Amniotic stem cell (primary cell): ENCODE measurements at regions not wholly inside any gene's neighbourhood (a gene's known extent, or its start where the extent isn't known, plus 50 kb on each side); places are given as distances from the start of the nearest gene placed in this dataset.
"Not testable (repeated sequence)": the region's sequence is repeated elsewhere in the genome, so short reads cannot be mapped to it uniquely, and the experiment has no call there.

Experiments
- DNase-seq: peaks from one replicate; lab custom pipeline; 2025; lab: John Stamatoyannopoulos, UW

DNA sequence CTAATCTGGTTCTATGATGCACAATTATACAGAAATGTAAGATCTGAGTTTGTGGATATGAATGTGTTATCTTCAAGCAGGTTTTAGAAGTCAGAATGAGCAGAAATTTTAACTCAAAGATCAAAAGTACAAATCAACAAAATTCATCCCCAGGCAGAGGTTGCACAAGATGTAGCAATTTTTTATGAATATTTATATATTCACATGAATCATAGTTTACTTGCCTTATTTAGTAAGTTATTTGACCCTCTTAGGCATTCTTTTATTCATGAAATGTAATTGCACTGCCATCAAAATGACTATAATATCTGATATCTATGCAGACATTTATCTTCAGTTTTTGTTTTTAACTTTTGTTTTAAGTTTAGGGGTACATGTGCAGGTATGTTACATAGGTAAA is 103.1 kb upstream of the DAZL start:
- no peak for DNase-seq

- not testable (repeated sequence) for DNase-seq
These were observed 106.5 kb upstream of the DAZL start for GRCh38 chr3:16711691-16712090.

DNA sequence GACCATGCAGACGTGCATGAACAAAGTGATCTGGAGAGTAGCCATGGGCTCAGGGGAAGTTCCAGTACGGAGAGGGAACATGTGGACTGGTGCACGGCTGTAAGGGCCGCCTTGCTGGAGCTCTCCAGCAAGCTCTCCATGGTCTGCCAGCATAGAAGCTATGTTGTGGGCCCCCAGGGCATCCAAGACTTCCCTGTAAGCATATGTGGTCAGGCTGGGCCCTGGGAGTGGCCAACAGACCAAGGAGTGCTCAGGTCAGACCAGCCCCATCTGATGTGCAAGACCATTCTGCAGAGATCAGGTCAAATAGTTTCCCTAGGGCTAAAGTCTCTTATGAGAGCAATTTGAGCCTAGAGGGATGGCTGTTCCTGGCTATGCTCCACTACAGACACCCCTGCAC is 110.1 kb upstream of the DAZL start:
- DNase-seq = no peak

DNA sequence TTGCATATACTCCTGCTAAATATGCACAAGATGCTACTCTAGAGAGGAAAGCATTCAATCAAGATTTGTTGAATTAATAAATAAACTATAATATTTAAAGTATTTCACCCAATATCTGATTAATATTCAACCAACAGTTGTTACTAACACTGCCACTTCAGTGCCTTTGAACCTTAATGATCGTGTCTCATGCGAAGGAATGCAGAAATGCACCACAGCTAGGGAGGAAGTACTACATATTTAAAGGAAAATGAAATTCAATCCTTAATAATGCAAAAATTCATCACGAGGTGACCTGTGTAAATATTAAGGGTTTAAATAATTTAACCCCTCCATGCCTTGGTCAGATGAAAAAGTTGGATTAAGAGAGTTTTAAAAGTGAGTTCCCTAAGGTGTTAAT is 114.2 kb upstream of the DAZL start:
- DNase-seq = no peak

DNA sequence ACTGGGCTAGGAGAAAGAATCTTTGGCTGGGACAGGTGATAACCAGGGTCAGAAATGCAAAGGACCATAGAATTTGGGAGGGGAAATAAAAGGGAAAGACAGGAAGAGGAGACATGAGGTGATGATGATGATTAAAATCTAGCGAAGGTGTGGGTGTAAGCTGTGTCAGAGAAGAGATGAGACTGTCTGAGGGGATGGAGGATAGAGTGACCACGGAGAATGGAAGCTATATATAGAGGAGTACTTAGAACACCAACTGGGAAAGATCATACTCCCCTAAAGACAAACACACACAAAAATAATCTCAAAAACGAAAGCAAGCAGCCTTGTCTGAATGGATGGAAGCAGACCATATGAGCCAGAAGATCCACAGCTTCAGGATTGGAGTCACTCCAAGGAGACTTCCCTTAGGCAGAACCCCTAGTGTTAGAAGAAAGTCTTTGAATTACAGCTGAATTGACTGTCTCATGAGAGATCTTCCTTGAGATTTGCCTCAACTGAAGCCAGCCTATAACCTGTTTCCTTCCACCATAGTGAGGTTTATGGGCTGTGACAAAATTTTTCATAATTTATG is 115.2 kb upstream of the DAZL start:
- no peak for DNase-seq

- no peak for DNase-seq
These were observed 116.3 kb upstream of the DAZL start for GRCh38 chr3:16721494-16721893.

DNA sequence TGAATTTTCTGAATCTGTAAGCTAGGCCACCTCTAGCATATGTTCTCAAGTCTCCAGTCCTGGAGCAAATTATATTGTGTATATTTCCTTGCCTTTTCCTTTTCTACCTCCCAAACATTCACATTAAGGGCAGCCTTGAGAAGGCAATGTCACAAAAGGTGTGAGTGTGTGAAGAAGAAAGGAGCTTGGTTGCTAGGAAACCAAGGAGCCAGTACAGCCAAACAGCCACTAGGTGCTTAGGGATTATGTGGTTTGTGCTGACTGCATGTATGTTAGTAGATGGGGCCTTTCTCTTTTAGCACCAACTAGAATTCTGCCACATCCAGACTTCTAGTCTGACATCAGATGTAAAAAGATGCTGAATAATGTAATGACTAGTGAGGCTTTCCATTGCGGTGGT is 118.8 kb upstream of the DAZL start:
- DNase-seq = no peak

GRCh38 chr3:16724487-16724886 is 119.3 kb upstream of the DAZL start:
- DNase-seq = no peak

- DNase-seq = no peak
These were observed 120.7 kb upstream of the DAZL start for GRCh38 chr3:16725972-16726371.

DNA sequence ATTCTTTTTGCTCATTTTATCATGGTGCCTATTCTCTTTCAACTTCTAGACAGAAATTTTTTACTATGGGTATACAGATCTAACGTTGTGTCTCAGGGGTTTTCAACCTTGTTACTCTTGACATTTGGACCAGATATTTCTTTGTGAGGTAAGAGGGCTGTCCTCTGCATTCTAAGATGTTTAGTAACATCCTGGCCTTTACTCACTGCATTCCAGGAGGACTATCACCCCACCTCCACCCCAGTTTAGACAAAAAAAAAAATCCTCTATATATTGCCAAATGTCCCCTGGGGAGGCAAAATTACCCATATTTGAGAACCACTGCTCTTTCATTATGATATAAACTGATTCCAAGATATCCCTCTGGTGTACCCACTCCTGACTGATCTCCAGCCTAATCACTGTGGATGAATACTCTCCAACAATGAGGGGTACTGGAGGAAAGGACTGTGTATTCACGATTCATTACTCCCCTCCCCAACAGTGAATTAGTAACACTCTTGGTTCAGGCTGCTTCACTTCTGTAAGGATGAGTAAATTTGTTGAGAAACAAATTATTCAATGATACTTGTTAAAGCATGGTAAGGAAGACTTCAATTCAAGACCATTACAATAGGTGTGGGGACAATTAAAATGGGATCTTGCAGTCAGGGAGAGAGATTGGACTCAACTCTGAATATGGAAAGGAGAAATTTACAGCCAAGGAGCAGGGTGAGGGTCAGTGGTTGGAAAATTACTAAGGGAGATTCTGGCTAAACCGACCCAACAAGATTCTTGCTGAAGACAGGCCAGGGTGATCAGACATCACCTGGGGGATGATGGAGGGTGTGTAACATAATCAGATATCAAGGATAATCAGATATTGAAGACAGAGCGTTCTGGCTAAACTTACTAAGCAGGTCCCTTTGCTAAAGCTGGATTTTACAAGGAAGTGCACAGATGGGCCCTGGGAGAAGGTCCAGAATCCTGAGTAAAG is 123.8 kb upstream of the DAZL start:
- DNase-seq = no peak

GRCh38 chr3:16738451-16738850 is 133.2 kb upstream of the DAZL start:
- DNase-seq = no peak

- peak; percentile 18 for DNase-seq
These were observed 134.4 kb upstream of the DAZL start for GRCh38 chr3:16739541-16740105.

DNA sequence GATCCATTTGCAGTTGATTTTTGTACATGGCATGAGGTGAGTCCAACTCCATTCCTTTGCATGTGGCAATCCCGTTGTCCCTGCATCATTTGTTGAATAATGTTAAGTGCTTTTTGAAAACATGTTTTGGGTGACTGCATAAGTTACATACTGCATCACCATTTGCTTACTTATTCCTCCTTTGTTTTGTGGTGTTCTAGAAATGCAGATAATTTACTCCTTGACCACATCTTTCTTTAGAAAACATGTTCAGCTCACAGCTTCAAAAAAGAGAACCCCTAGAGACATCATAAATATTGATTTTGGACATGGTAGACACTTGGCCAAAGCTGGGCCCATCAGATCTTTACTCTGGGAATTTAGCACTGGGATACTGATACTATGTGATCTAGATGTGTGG is 135.3 kb upstream of the DAZL start:
- DNase-seq = no peak

DNA sequence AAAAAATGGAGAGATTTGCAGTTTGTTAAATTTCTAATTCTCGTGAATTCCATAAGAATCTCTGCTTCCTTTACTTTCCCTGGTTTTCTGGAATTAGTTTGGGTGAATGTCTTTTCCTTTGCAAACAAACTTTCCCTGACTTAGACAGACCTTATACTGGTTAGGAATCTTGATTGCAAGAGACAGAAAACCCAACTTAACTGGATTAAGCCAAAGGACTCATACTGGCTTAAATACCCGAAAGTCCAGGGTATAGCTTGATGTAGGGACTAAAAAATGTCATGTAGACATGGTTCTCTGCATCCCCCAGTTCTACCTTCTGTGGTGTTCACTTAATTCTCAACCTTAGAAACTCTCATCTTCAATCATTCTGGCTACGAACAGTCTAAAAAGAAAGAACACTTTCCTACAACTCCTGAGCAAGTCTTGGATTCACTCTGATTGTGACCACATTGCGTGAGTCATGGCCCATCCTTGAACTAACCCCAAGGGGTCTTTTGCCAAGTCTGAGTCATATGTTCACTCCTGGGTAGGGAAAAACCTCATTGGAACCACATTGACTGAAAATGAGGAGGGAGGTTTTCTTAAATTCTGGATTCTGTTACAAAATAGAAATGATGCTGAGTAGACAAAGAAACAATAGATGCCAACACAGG is 136.0 kb upstream of the DAZL start:
- no peak for DNase-seq

GRCh38 chr3:16741890-16742289 is 136.7 kb upstream of the DAZL start:
- no peak for DNase-seq

DNA sequence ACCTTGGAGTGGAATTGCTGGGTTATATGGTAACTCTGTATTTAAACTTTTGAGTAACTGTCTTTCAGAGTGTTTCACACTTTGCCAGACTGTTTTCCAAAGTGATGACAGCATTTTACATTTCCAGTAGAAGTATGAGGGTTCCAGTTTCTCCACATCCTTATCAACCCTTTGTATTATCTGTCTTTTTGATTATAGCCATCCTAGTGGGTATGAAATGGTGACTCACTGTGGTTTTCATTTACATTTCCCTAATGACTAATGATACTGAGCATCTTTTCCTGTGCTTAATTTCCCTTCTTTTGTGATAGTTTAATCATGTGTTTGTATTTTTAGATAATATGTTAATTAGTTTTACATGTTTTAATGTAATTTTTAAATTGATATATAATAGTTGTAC is 138.1 kb upstream of the DAZL start:
- no peak for DNase-seq

GRCh38 chr3:16759227-16759903 is 125.4 kb upstream of the PLCL2 start:
- no peak for DNase-seq

- DNase-seq = peak; percentile 37
These were observed 123.2 kb upstream of the PLCL2 start for GRCh38 chr3:16761571-16761970.

DNA sequence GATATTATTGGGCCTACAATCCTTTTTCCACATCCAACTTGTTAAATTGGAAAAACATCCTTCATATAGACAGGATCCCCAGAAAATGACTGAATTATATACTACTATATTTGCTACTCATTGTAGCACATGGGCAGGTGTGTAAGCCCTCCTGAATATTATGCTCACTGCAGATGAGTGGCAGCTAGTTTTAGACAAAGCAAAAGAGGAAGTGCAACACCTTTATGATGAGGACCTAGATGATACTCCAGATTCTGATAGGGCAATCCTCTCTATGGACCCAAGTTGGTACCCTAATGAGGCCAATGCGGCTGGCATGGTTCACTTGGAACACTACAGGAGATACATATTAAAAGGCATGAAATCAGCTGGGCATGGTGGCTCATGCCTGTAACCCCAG is 119.1 kb upstream of the PLCL2 start:
- DNase-seq = no peak

DNA sequence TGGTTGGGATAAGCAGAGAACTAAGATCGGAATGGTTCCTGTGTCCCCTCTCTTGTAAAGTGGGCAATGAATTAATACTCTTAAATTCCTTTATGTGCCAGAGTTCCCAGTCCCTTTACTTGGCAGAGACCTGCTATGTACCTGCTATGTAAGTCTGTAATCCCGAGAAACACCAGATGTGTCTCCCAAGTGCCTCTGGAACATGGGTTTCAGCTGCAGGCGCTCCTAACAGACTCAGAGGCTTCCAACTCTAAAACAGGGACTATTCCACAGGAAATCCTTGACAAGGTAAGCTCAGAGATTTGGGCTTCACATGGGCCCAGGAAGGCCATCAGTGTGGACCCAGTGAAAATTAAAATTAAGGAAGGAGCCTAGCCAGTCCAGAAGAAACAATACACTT is 117.7 kb upstream of the PLCL2 start:
- no peak for DNase-seq

DNA sequence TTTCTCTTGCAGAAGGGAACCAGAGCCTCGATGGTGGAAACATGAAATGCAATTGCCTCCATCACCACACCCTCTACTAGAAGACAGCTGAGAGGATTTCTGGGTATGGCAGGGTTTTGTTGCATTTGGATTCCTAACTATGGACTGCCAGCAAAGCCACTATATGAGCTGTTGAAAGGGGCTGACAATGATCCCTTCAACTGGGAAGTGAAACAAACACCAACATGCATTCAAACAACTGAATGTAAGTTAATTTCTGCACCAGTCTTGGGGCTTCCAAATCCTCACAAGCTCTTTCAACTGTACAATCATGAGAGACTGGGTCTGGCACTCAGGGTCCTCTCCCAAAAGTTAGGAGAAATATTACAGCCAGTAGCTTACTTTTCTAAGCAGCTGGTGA is 116.7 kb upstream of the PLCL2 start:
- no peak for DNase-seq

- no peak for DNase-seq
These were observed 115.8 kb upstream of the PLCL2 start for GRCh38 chr3:16768956-16769355.
